ENCODE measurements at regions not wholly inside any gene's neighbourhood (a gene's known extent, or its start where the extent isn't known, plus 50 kb on each side); places are given as distances from the start of the nearest gene placed in this dataset.

DNA sequence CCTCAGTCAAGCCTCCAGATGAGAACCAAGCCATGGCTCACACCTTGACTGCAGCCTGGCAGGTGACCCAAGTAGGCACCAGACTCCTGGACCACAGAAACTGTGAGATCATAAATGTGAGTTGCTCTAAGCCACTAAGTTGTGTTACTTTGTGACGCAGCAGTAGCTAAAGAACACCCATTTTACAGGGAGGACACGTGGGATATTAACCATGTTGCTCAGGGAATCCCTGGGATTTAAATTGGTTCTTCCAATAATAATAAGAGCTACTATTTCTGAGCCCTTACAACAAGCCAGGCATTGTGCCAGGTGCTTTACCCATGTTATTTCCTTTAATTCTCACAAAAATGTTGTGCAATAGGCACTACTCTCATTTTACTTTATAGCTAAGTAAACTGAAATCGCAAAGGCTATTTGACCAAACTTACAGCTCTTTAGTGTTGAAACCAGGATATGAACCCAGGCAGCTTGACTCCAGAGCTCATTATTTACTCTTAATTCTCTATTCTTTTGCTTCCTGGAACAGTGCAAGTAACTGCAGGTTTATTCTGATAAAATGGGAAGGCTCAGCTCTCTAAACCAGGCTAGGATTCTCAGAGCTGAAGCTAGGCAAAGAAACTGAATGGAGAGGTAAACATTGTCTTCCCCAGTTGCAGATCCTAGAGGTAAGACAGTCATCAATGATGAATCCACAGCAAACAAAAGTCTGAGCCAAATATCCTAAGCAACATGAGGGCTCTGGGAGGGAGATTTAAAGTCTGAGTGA lies 294.4 kb downstream of the KBTBD8 start:
- H3K27me3 ChIP-seq (ENCODE audit: insufficient read depth, low read length, poor library complexity, severe bottlenecking), result no peaks in the 10 kb centered on the region
- H3K9me2 ChIP-seq (replicated peaks; ENCODE audit: low read depth, low read length), result no peaks in the 10 kb centered on the region
- H3K4me1 ChIP-seq (ENCODE audit: insufficient read depth, low read length, poor library complexity, severe bottlenecking), result no peaks in the 10 kb centered on the region
- no peak overlapping the region for H3K4me3 ChIP-seq (ENCODE audit: low read length, poor library complexity, severe bottlenecking)
- no peaks in the 10 kb centered on the region for H3K79me2 ChIP-seq (ENCODE audit: insufficient read depth, low read length)
- no peak overlapping the region for H2AFZ ChIP-seq (ENCODE audit: low read length)
- H4K20me1 ChIP-seq (ENCODE audit: insufficient read depth, low read length, poor library complexity, severe bottlenecking), result no peaks in the 10 kb centered on the region
- no peaks in the 10 kb centered on the region for H3F3A ChIP-seq (ENCODE audit: low read depth)
- no peaks in the 10 kb centered on the region for H3K36me3 ChIP-seq (ENCODE audit: insufficient read depth, low read length)
- no peaks in the 10 kb centered on the region for H3K9me3 ChIP-seq (ENCODE audit: insufficient read depth, low read depth, low read length)
- H3K9ac ChIP-seq (ENCODE audit: low read depth, low read length, poor library complexity, severe bottlenecking), result no peak overlapping the region
- no peak for TF ChIP-seq EZH2phosphoT487 (IDR thresholded peaks at IDR 0.05; ENCODE audit: borderline replicate concordance)
- TF ChIP-seq, protein P1, sequence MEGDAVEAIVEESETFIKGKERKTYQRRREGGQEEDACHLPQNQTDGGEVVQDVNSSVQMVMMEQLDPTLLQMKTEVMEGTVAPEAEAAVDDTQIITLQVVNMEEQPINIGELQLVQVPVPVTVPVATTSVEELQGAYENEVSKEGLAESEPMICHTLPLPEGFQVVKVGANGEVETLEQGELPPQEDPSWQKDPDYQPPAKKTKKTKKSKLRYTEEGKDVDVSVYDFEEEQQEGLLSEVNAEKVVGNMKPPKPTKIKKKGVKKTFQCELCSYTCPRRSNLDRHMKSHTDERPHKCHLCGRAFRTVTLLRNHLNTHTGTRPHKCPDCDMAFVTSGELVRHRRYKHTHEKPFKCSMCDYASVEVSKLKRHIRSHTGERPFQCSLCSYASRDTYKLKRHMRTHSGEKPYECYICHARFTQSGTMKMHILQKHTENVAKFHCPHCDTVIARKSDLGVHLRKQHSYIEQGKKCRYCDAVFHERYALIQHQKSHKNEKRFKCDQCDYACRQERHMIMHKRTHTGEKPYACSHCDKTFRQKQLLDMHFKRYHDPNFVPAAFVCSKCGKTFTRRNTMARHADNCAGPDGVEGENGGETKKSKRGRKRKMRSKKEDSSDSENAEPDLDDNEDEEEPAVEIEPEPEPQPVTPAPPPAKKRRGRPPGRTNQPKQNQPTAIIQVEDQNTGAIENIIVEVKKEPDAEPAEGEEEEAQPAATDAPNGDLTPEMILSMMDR (conservative IDR thresholded peaks at IDR 0.05; ENCODE audit: low read length), result no peak
- no peak overlapping the region for H3K4me2 ChIP-seq (ENCODE audit: low read depth, low read length, poor library complexity, severe bottlenecking)

DNA sequence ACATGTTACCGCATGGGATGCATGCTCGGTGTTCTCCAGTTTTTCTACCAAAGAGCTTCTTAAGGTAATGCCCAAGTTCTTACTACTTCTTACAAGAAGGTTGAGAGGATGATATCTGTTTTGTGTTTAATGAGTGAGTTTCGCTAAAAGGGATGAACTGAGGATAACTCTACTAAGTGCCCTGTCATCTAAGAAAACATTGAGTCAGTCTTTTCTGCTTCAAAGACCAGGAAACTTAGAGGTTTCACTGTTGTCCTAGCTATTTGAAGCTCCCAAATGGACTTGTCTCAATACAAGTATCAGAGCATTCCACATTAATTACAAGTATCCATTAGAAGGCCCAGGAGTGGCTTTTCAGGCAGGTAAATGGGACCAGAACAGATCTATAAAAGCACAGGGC lies 296.2 kb downstream of the KBTBD8 start:
- Histone ChIP-seq H3K4me3 (ENCODE audit: low read length, poor library complexity, severe bottlenecking) (no peak overlapping the region), H4K20me1 (ENCODE audit: insufficient read depth, low read length, poor library complexity, severe bottlenecking) (no peaks in the 10 kb centered on the region), H3F3A (ENCODE audit: low read depth) (no peaks in the 10 kb centered on the region), H3K9me2 (replicated peaks; ENCODE audit: low read depth, low read length) (no peaks in the 10 kb centered on the region), H3K36me3 (ENCODE audit: insufficient read depth, low read length) (no peaks in the 10 kb centered on the region), H2AFZ (ENCODE audit: low read length) (no peak overlapping the region), H3K9ac (ENCODE audit: low read depth, low read length, poor library complexity, severe bottlenecking) (no peak overlapping the region), H3K4me1 (ENCODE audit: insufficient read depth, low read length, poor library complexity, severe bottlenecking) (no peaks in the 10 kb centered on the region), H3K9me3 (ENCODE audit: insufficient read depth, low read depth, low read length) (no peaks in the 10 kb centered on the region), H3K4me2 (ENCODE audit: low read depth, low read length, poor library complexity, severe bottlenecking) (no peak overlapping the region), H3K79me2 (ENCODE audit: insufficient read depth, low read length) (no peaks in the 10 kb centered on the region), H3K27me3 (ENCODE audit: insufficient read depth, low read length, poor library complexity, severe bottlenecking) (no peaks in the 10 kb centered on the region)
- TF ChIP-seq EZH2phosphoT487 (IDR thresholded peaks at IDR 0.05; ENCODE audit: borderline replicate concordance), result no peak
- TF ChIP-seq, protein P1 (conservative IDR thresholded peaks at IDR 0.05; ENCODE audit: low read length), result no peak

DNA sequence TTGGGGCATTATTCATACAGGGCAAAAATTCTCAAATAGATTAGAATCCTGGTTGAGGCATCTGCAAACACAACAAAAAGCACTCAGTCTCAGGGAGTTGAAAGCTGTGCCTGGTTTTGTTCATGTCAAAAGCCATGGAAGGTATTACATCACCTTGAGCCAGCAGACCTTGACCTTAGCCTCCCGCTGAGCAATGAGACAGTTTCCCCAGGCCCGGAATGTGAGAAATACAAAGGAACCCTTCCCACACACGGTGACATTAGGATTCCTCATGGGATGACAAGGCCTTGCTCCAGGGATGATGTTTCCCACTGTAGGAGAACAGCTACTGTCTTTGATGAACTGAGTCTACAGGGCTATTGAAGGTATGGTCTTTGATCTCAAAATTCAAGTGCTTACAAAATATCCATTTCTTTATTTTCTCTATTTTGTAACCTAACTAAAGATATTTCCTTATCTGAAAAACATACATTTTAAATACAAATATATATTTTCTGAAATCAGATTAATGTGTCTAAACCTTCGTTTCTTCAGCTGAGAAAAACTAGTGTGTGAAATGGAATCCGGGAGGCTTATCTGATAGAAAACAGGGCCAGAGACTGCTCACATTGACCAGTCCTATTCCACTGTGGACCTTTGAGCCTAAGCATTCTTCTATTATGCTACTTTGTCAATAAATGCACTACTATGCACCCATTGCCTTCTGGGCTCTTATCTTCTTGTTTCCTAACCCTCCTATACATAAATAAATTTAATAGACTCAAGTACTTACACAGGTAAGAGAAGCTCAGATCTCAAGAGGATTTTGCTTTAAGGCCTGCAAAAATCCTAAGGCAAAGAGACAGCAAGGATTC lies 298.2 kb downstream of the KBTBD8 start:
- H3K4me3 ChIP-seq (ENCODE audit: low read length, poor library complexity, severe bottlenecking), result no peak overlapping the region
- no peaks in the 10 kb centered on the region for H3F3A ChIP-seq (ENCODE audit: low read depth)
- H3K9me3 ChIP-seq (ENCODE audit: insufficient read depth, low read depth, low read length), result no peaks in the 10 kb centered on the region
- H3K4me1 ChIP-seq (ENCODE audit: insufficient read depth, low read length, poor library complexity, severe bottlenecking), result no peaks in the 10 kb centered on the region
- H3K9ac ChIP-seq (ENCODE audit: low read depth, low read length, poor library complexity, severe bottlenecking), result no peak overlapping the region
- H3K27me3 ChIP-seq (ENCODE audit: insufficient read depth, low read length, poor library complexity, severe bottlenecking), result no peaks in the 10 kb centered on the region
- H2AFZ ChIP-seq (ENCODE audit: low read length), result no peak overlapping the region
- no peaks in the 10 kb centered on the region for H3K79me2 ChIP-seq (ENCODE audit: insufficient read depth, low read length)
- H3K4me2 ChIP-seq (ENCODE audit: low read depth, low read length, poor library complexity, severe bottlenecking), result no peak overlapping the region
- H3K36me3 ChIP-seq (ENCODE audit: insufficient read depth, low read length), result no peaks in the 10 kb centered on the region
- TF ChIP-seq, protein P1 (conservative IDR thresholded peaks at IDR 0.05; ENCODE audit: low read length), result no peak
- TF ChIP-seq EZH2phosphoT487 (IDR thresholded peaks at IDR 0.05; ENCODE audit: borderline replicate concordance), result no peak
- no peaks in the 10 kb centered on the region for H3K9me2 ChIP-seq (replicated peaks; ENCODE audit: low read depth, low read length)
- no peaks in the 10 kb centered on the region for H4K20me1 ChIP-seq (ENCODE audit: insufficient read depth, low read length, poor library complexity, severe bottlenecking)
